ENCODE measurements at regions not wholly inside any gene's neighbourhood (a gene's known extent, or its start where the extent isn't known, plus 50 kb on each side); places are given as distances from the start of the nearest gene placed in this dataset.

- Histone ChIP-seq H2AFZ (replicated peaks; ENCODE audit: low read length, poor library complexity) (no peak overlapping the region), H3K14ac (replicated peaks; ENCODE audit: low read depth, low read length) (no peak overlapping the region), H2BK20ac (ENCODE audit: low read depth, low read length) (no peak overlapping the region), H4K8ac (ENCODE audit: low read depth in 2 of 2, low read length in 2 of 2) (no peak overlapping the region), H4K20me1 (ENCODE audit: insufficient read depth, low read length) (no peaks in the 10 kb centered on the region; the same call in 1 of the 2 replicates), H3K23ac (ENCODE audit: low read depth, low read length) (no peak overlapping the region), H3K18ac (ENCODE audit: low read depth, low read length) (no peak overlapping the region), H2AK9ac (replicated peaks; ENCODE audit: low read depth, low read length, poor library complexity) (no peak overlapping the region), H3K4ac (ENCODE audit: low read depth, low read length) (no peak overlapping the region), H2BK5ac (ENCODE audit: low read depth, low read length, poor library complexity, severe bottlenecking) (no peak overlapping the region), H3K36me3 (ENCODE audit: control insufficient read depth, insufficient read depth, low read length) (no peaks in the 10 kb centered on the region), H3K27ac (ENCODE audit: insufficient read depth, low read length) (no peak overlapping the region), H3K9me1 (ENCODE audit: insufficient read depth, low read length) (no peaks in the 10 kb centered on the region; the same call in 1 of the 2 replicates), H3K79me1 (ENCODE audit: low read depth in 1 of 2, low read length in 2 of 2) (no peaks in the 10 kb centered on the region), H2BK15ac (ENCODE audit: low read depth, low read length) (no peak overlapping the region), H3K56ac (ENCODE audit: extremely low read depth, insufficient read depth, low read length) (no peak overlapping the region), H3K27me3 (ENCODE audit: control insufficient read depth, insufficient read depth, low read length) (peaks cover 11% of the 10 kb centered on the region; the same call in 1 of the 2 replicates), H4K91ac (ENCODE audit: insufficient read depth, low read depth, low read length) (no peak overlapping the region), H3K4me2 (ENCODE audit: low read depth, low read length) (no peak overlapping the region), H3K9ac (ENCODE audit: low read depth, low read length) (no peak overlapping the region), H3K4me1 (ENCODE audit: control insufficient read depth, insufficient read depth, low read length) (no peaks in the 10 kb centered on the region), H4K5ac (ENCODE audit: low read depth, low read length) (no peak overlapping the region), H2AK5ac (ENCODE audit: low read depth, low read length) (no peak overlapping the region), H3K4me3 (ENCODE audit: insufficient read depth, low read depth, low read length) (no peak overlapping the region), H2BK120ac (ENCODE audit: low read depth, low read length) (no peak overlapping the region), H3K9me3 (ENCODE audit: control insufficient read depth, insufficient read depth, low read length) (no peaks in the 10 kb centered on the region)
- DNase-seq (no peak), ATAC-seq (ENCODE audit: low read depth) (no peak)
- WGBS, 2 experiments (ENCODE audit: extremely low coverage in 2 of 2, insufficient read length in 1 of 2) = no CpG with 5 or more reads among the region's 1 CpG
- CTCF ChIA-PET = no interaction called here
- dilution Hi-C loops (cut with HindIII; ENCODE audit: low sequenced_read_pairs, unreplicated experiment) (no loop called here), in situ Hi-C loops (cut with MboI; ENCODE audit: low sequenced_read_pairs) (no loop called here), intact Hi-C loops (cut with micrococcal nuclease) (no loop called here)
- no TSS peak for BruUV-seq (replicated peaks)
- POLR2A ChIA-PET (ENCODE audit: unreplicated experiment) = no interaction called here
- TF ChIP-seq RCOR1 (IDR thresholded peaks at IDR 0.05; ENCODE audit: insufficient replicate concordance, low read length) = no peak
- TF ChIP-seq MXI1 (IDR thresholded peaks at IDR 0.05; ENCODE audit: borderline replicate concordance, low read depth, low read length) = no peak
- TF ChIP-seq, protein P1, sequence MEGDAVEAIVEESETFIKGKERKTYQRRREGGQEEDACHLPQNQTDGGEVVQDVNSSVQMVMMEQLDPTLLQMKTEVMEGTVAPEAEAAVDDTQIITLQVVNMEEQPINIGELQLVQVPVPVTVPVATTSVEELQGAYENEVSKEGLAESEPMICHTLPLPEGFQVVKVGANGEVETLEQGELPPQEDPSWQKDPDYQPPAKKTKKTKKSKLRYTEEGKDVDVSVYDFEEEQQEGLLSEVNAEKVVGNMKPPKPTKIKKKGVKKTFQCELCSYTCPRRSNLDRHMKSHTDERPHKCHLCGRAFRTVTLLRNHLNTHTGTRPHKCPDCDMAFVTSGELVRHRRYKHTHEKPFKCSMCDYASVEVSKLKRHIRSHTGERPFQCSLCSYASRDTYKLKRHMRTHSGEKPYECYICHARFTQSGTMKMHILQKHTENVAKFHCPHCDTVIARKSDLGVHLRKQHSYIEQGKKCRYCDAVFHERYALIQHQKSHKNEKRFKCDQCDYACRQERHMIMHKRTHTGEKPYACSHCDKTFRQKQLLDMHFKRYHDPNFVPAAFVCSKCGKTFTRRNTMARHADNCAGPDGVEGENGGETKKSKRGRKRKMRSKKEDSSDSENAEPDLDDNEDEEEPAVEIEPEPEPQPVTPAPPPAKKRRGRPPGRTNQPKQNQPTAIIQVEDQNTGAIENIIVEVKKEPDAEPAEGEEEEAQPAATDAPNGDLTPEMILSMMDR (conservative IDR thresholded peaks at IDR 0.05; ENCODE audit: low read depth, low read length) = no peak
- no peak for TF ChIP-seq FOS (IDR thresholded peaks at IDR 0.05; ENCODE audit: low read depth, low read length)
- no peak for TF ChIP-seq RAD21 (IDR thresholded peaks at IDR 0.05; ENCODE audit: low read length)
- TF ChIP-seq POLR2A (IDR thresholded peaks at IDR 0.05; ENCODE audit: low read depth, low read length) = no peak
- no peak for TF ChIP-seq CHD1 (IDR thresholded peaks at IDR 0.05; ENCODE audit: low read depth, low read length)
- TF ChIP-seq MAFK (IDR thresholded peaks at IDR 0.05; ENCODE audit: low read depth, low read length) = no peak
- no peak for TF ChIP-seq USF2 (IDR thresholded peaks at IDR 0.05; ENCODE audit: low read depth, low read length)
- no peak for TF ChIP-seq MAZ (IDR thresholded peaks at IDR 0.05; ENCODE audit: borderline replicate concordance, low read depth, low read length)
- TF ChIP-seq SMC3 (IDR thresholded peaks at IDR 0.05; ENCODE audit: low read depth, low read length) = no peak
- TF ChIP-seq BHLHE40 (IDR thresholded peaks at IDR 0.05; ENCODE audit: low read depth, low read length) = no peak
- no peak for TF ChIP-seq NFE2L2 (IDR thresholded peaks at IDR 0.05; ENCODE audit: low read depth, low read length)
- TF ChIP-seq RFX5 (IDR thresholded peaks at IDR 0.05; ENCODE audit: low read depth, low read length) = no peak
- no peak for TF ChIP-seq CEBPB (IDR thresholded peaks at IDR 0.05; ENCODE audit: low read depth, low read length)
Measured at GRCh38 chr1:186765446-186765845, 63.3 kb upstream of the PLA2G4A start.
